Activated naive CD8-positive, alpha-beta T cell treated with anti-CD3 and anti-CD28 coated beads, Interleukin-2, amount 50 U/mL, for 16 hours (primary cell): ENCODE measurements at regions not wholly inside any gene's neighbourhood (a gene's known extent, or its start where the extent isn't known, plus 50 kb on each side); places are given as distances from the start of the nearest gene placed in this dataset.
"Not testable (repeated sequence)": the region's sequence is repeated elsewhere in the genome, so short reads cannot be mapped to it uniquely, and the experiment has no call there.

Source experiments
- DNase-seq: peaks from one replicate; pipeline ENCODE4 v3.0.0-alpha.2; 2020; ENCODE audit warnings: low read depth, low spot score

GRCh38 chr4:138627096-138627495 lies 384.9 kb upstream of the SLC7A11 start:
- DNase-seq, result no peak

- DNase-seq, result not testable (repeated sequence)
Measured at GRCh38 chr4:138622362-138622761, 380.2 kb upstream of the SLC7A11 start.

- DNase-seq, result no peak
Measured at GRCh38 chr4:138616775-138617174, 374.6 kb upstream of the SLC7A11 start.

GRCh38 chr4:138614398-138615142 lies 372.4 kb upstream of the SLC7A11 start:
- no peak for DNase-seq

GRCh38 chr4:138612428-138612827 lies 370.3 kb upstream of the SLC7A11 start:
- DNase-seq, result no peak

- no peak for DNase-seq
Measured at GRCh38 chr4:138611721-138612120, 369.6 kb upstream of the SLC7A11 start.

GRCh38 chr4:138611017-138611416 lies 368.9 kb upstream of the SLC7A11 start:
- no peak for DNase-seq

- no peak for DNase-seq
Measured at GRCh38 chr4:138609943-138610350, 367.8 kb upstream of the SLC7A11 start.

GRCh38 chr4:138604556-138604955 lies 362.4 kb upstream of the SLC7A11 start:
- no peak for DNase-seq

- DNase-seq, result no peak
Measured at GRCh38 chr4:138602664-138603063, 360.5 kb upstream of the SLC7A11 start.

GRCh38 chr4:138599965-138600364 lies 357.8 kb upstream of the SLC7A11 start:
- no peak for DNase-seq

GRCh38 chr4:138598226-138598625 lies 356.1 kb upstream of the SLC7A11 start:
- no peak for DNase-seq

GRCh38 chr4:138596896-138597295 lies 354.7 kb upstream of the SLC7A11 start:
- DNase-seq, result no peak

- no peak for DNase-seq
Measured at GRCh38 chr4:138595731-138596460, 353.7 kb upstream of the SLC7A11 start.

GRCh38 chr4:138595171-138595570 lies 353.0 kb upstream of the SLC7A11 start:
- DNase-seq, result no peak

- no peak for DNase-seq
Measured at GRCh38 chr4:138592796-138593195, 350.6 kb upstream of the SLC7A11 start.

GRCh38 chr4:138591808-138592207 lies 349.7 kb upstream of the SLC7A11 start:
- no peak for DNase-seq

- no peak for DNase-seq
Measured at GRCh38 chr4:138588501-138588900, 346.4 kb upstream of the SLC7A11 start.

- DNase-seq, result no peak
Measured at GRCh38 chr4:138579146-138579545, 337.0 kb upstream of the SLC7A11 start.

GRCh38 chr4:138577826-138578225 lies 335.7 kb upstream of the SLC7A11 start:
- not testable (repeated sequence) for DNase-seq

- no peak for DNase-seq
Measured at GRCh38 chr4:138577145-138577544, 335.0 kb upstream of the SLC7A11 start.

GRCh38 chr4:138576684-138577083 lies 334.5 kb upstream of the SLC7A11 start:
- no peak for DNase-seq

- no peak for DNase-seq
Measured at GRCh38 chr4:138573246-138573645, 331.1 kb upstream of the SLC7A11 start.
